ENCODE measurements at regions not wholly inside any gene's neighbourhood (a gene's known extent, or its start where the extent isn't known, plus 50 kb on each side); places are given as distances from the start of the nearest gene placed in this dataset.

- no peaks in the 10 kb centered on the region for H3K79me2 ChIP-seq (ENCODE audit: insufficient read depth, low read depth, low read length)
- no peaks in the 10 kb centered on the region for H3K9me2 ChIP-seq (ENCODE audit: insufficient read depth, low read length)
- ChIA-PET POLR2A (interaction anchor here (0.7 to 1.6 kb wide), 4 partner anchors 24 to 448 kb away, joined by 3 to 6 read pairs (median 4); no protein-coding TSS in a partner anchor), CTCF (ENCODE audit: unreplicated experiment) (interaction anchor here (0.6 kb wide), 1 partner anchor 189 kb away, joined by 3 read pairs; no protein-coding TSS in a partner anchor)
- no peaks in the 10 kb centered on the region for H3K9me3 ChIP-seq (ENCODE audit: low read length)
- no peak for DNase-seq (ENCODE audit: low spot score)
- TF ChIP-seq EZH2phosphoT487 (IDR thresholded peaks at IDR 0.05; ENCODE audit: borderline replicate concordance, low read depth, low read length) (no peak), CTCF (conservative IDR thresholded peaks at IDR 0.05; ENCODE audit: low read length) (no peak)
- no peak overlapping the region for H3K27ac ChIP-seq (ENCODE audit: low read depth, low read length, poor library complexity, severe bottlenecking)
- no peak overlapping the region for H3K4me3 ChIP-seq (ENCODE audit: low read depth, low read length, poor library complexity, severe bottlenecking)
- intact Hi-C loops (cut with micrococcal nuclease; ENCODE audit: unreplicated experiment) = no loop called here
- no peaks in the 10 kb centered on the region for H3K4me1 ChIP-seq (ENCODE audit: insufficient read depth, low read length, poor library complexity, severe bottlenecking)
- no peak overlapping the region for H3K4me2 ChIP-seq (ENCODE audit: low read length)
- BruUV-seq (replicated peaks) = no TSS peak
- H3K36me3 ChIP-seq (ENCODE audit: insufficient read depth, low read length) = no peaks in the 10 kb centered on the region
- H4K20me1 ChIP-seq (ENCODE audit: insufficient read depth, low read length) = no peaks in the 10 kb centered on the region
- no peak overlapping the region for H2AFZ ChIP-seq (ENCODE audit: low read length)
These were observed 61.0 kb upstream of the BBX start for GRCh38 chr3:107461721-107462120.

- intact Hi-C loops (cut with micrococcal nuclease; ENCODE audit: unreplicated experiment) = no loop called here
These were observed 58.7 kb upstream of the BBX start for GRCh38 chr3:107464037-107464436.

More at GRCh38 chr3:107464037-107464436, 58.7 kb upstream of the BBX start:
- no peak overlapping the region for H2AFZ ChIP-seq (ENCODE audit: low read length)
- H3K9me3 ChIP-seq (ENCODE audit: low read length) = no peaks in the 10 kb centered on the region
- no peak for TF ChIP-seq CTCF (conservative IDR thresholded peaks at IDR 0.05; ENCODE audit: low read length)
- no peak for TF ChIP-seq EZH2phosphoT487 (IDR thresholded peaks at IDR 0.05; ENCODE audit: borderline replicate concordance, low read depth, low read length)
- no peak overlapping the region for H3K4me2 ChIP-seq (ENCODE audit: low read length)
- no peak for DNase-seq (ENCODE audit: low spot score)
- no peaks in the 10 kb centered on the region for H3K9me2 ChIP-seq (ENCODE audit: insufficient read depth, low read length)
- H3K27ac ChIP-seq (ENCODE audit: low read depth, low read length, poor library complexity, severe bottlenecking) = no peak overlapping the region
- H3K4me3 ChIP-seq (ENCODE audit: low read depth, low read length, poor library complexity, severe bottlenecking) = no peak overlapping the region
- H4K20me1 ChIP-seq (ENCODE audit: insufficient read depth, low read length) = no peaks in the 10 kb centered on the region
- H3K79me2 ChIP-seq (ENCODE audit: insufficient read depth, low read depth, low read length) = no peaks in the 10 kb centered on the region
- H3K36me3 ChIP-seq (ENCODE audit: insufficient read depth, low read length) = no peaks in the 10 kb centered on the region
- H3K4me1 ChIP-seq (ENCODE audit: insufficient read depth, low read length, poor library complexity, severe bottlenecking) = no peaks in the 10 kb centered on the region
- ChIA-PET CTCF (ENCODE audit: unreplicated experiment) (no interaction called here), POLR2A (no interaction called here)
- no TSS peak for BruUV-seq (replicated peaks)

Measured in OCI-LY7 (cell line).